Gastroesophageal sphincter (tissue), 4 donors: ENCODE measurements at regions not wholly inside any gene's neighbourhood (a gene's known extent, or its start where the extent isn't known, plus 50 kb on each side); places are given as distances from the start of the nearest gene placed in this dataset.

Experiments used
- ATAC-seq: fragments of 150-250 bp; one replicate; pipeline ENCODE4 v1.9.1; 2016; ENCODE audit warnings: mild to moderate bottlenecking, moderate library complexity
- H3K27ac ChIP-seq, 4 donors: fragments of 200-600 bp; sonication (generic) in 3 of 4; 1 replicate in 3 of 4; 2 replicates in 1 of 4; pipeline ENCODE4 v1.5.1; 2016 to 2019
- H3K27me3 ChIP-seq: fragments of 200-600 bp; sonication (generic); one replicate; pipeline ENCODE4 v1.5.1; 2019
- H3K36me3 ChIP-seq, 2 donors: fragments of 200-600 bp; sonication (generic); one replicate each; pipeline ENCODE4 v1.5.1; 2019; ENCODE audit warnings: control low read depth in 1 of 2
- H3K4me1 ChIP-seq, 3 donors: fragments of 200-600 bp; sonication (generic); 1 replicate in 2 of 3; 2 replicates in 1 of 3; pipeline ENCODE4 v1.5.1; 2016 to 2019; ENCODE audit warnings: control low read depth in 2 of 3
- H3K4me3 ChIP-seq, 2 donors: fragments of 200-600 bp; sonication (generic); one replicate each; pipeline ENCODE4 v1.5.1; 2019; ENCODE audit warnings: mild to moderate bottlenecking in 1 of 2, moderate library complexity in 1 of 2
- H3K9me3 ChIP-seq, 3 donors: fragments of 200-600 bp; sonication (generic); one replicate each; pipeline ENCODE4 v1.5.1; 2017 to 2019; ENCODE audit warnings: control low read depth in 2 of 3
- EP300 ChIP-seq: sonication (generic); formaldehyde crosslinking; IDR thresholded peaks from one replicate; pipeline ENCODE4 v1.6.1; 2017; ENCODE audit warnings: antibody characterized with exemption, mild to moderate bottlenecking
- POLR2A ChIP-seq, 2 donors: fragments of 450-650 bp; IDR thresholded peaks; one replicate each; pipeline ENCODE4 v1.6.1; 2017; ENCODE audit warnings: antibody characterized with exemption in 2 of 2, mild to moderate bottlenecking in 2 of 2, moderate library complexity in 1 of 2
- POLR2AphosphoS5 ChIP-seq: sonication (generic); formaldehyde crosslinking; IDR thresholded peaks from one replicate; pipeline ENCODE4 v1.6.1; 2017; ENCODE audit warnings: antibody characterized with exemption
- WGBS, 2 donors: methylation state at CpG; one replicate each; pipeline ENCODE4 v1.1.5; 2018; ENCODE audit warnings: low coverage in 1 of 2; 5-methylcytosine and 5-hydroxymethylcytosine counted together
- TF ChIP-seq, protein P1 (sequence below), 4 experiments: fragments of 200-600 bp in 2 of 4; fragments of 450-650 bp in 2 of 4; sonication (generic) in 1 of 4; IDR thresholded peaks; one replicate each; pipeline ENCODE4 v1.5.1; 2017 to 2019; ENCODE audit warnings: antibody characterized with exemption in 4 of 4, mild to moderate bottlenecking in 2 of 4, moderate library complexity in 2 of 4

DNA sequence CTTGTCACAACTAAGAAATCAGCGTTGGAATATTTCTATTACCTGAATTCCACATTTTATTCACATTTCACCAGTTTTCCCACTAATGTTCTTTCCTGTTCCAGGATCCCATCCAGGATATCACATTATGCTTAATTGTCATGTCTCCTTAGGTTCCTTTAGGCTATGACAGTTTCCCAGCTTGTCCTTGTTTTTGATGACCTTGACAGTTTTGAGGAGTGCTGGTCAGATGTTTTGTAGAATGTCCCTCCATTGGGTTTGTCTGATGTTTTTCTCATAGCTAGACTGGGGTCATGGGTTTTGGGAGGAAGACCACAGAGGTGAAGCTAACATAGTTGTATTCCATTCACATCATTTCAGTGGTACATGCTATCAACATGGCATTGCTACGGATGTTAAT, 80.8 kb upstream of the HEPHL1 start:
- ATAC-seq: no peak
- WGBS, 2 donors: 75 to 95% methylated on average over 1 to 2 of the region's 2 CpGs
- Histone ChIP-seq H3K36me3 (no peaks in the 10 kb centered on the region), H3K27ac (no peak overlapping the region), H3K9me3 (no peaks in the 10 kb centered on the region), H3K27me3 (no peaks in the 10 kb centered on the region), H3K4me3 (no peak overlapping the region), H3K4me1 (no peaks in the 10 kb centered on the region)
- TF ChIP-seq, protein P1, sequence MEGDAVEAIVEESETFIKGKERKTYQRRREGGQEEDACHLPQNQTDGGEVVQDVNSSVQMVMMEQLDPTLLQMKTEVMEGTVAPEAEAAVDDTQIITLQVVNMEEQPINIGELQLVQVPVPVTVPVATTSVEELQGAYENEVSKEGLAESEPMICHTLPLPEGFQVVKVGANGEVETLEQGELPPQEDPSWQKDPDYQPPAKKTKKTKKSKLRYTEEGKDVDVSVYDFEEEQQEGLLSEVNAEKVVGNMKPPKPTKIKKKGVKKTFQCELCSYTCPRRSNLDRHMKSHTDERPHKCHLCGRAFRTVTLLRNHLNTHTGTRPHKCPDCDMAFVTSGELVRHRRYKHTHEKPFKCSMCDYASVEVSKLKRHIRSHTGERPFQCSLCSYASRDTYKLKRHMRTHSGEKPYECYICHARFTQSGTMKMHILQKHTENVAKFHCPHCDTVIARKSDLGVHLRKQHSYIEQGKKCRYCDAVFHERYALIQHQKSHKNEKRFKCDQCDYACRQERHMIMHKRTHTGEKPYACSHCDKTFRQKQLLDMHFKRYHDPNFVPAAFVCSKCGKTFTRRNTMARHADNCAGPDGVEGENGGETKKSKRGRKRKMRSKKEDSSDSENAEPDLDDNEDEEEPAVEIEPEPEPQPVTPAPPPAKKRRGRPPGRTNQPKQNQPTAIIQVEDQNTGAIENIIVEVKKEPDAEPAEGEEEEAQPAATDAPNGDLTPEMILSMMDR (IDR thresholded peaks at IDR 0.05): no peak
- TF ChIP-seq EP300 (no peak), POLR2AphosphoS5 (no peak), POLR2A (IDR thresholded peaks at IDR 0.05) (no peak)

DNA sequence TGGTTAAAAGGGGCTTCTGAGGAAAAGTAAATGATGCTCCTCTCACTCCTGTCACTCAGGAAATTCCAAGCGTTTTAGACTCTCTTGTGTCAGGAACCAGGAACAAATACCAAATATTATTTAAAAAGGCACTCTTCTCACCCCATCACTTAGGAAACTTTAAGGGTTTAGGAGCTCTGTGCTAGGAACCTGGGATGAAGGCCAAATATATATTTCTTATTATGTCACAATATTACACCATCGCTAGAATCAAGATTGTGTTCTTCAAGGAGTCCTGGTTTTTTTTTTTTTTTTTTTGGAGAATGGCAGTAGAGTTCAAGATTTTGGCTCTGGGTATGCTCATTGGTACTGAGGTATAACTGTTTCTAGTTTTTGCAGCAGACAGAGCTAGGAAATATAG, 79.0 kb upstream of the HEPHL1 start:
- H3K36me3 ChIP-seq: no peaks in the 10 kb centered on the region
- H3K27me3 ChIP-seq: no peaks in the 10 kb centered on the region
- ATAC-seq: no peak
- no peak overlapping the region for H3K27ac ChIP-seq
- WGBS, 2 donors: 25 to 40% methylated on average over 1 to 2 of the region's 2 CpGs
- no peaks in the 10 kb centered on the region for H3K4me1 ChIP-seq
- H3K4me3 ChIP-seq: no peak overlapping the region
- no peak for TF ChIP-seq POLR2AphosphoS5
- TF ChIP-seq, protein P1 (IDR thresholded peaks at IDR 0.05): no peak
- no peak for TF ChIP-seq EP300
- no peak for TF ChIP-seq POLR2A (IDR thresholded peaks at IDR 0.05)
- H3K9me3 ChIP-seq: no peaks in the 10 kb centered on the region

GRCh38 chr11:93945596-93945995, 75.6 kb upstream of the HEPHL1 start:
- no peak for ATAC-seq
- no peak for TF ChIP-seq POLR2A (IDR thresholded peaks at IDR 0.05)
- 85 to 96% methylated on average over 2 of the region's 2 CpGs for whole genome bisulfite sequencing, 2 donors
- H3K4me3 ChIP-seq: no peak overlapping the region
- no peak overlapping the region for H3K27ac ChIP-seq
- no peaks in the 10 kb centered on the region for H3K4me1 ChIP-seq
- H3K36me3 ChIP-seq: no peaks in the 10 kb centered on the region
- no peaks in the 10 kb centered on the region for H3K9me3 ChIP-seq
- no peaks in the 10 kb centered on the region for H3K27me3 ChIP-seq

- Histone ChIP-seq H3K4me1 (no peaks in the 10 kb centered on the region), H3K4me3 (no peak overlapping the region), H3K27ac (no peak overlapping the region), H3K9me3 (peaks cover 0 to 6% (median 0%) of the 10 kb centered on the region in 3 donors), H3K27me3 (no peaks in the 10 kb centered on the region), H3K36me3 (no peaks in the 10 kb centered on the region)
- no peak for ATAC-seq
- 64 to 94% methylated on average over 4 to 6 of the region's 6 CpGs for WGBS, 2 donors
- TF ChIP-seq POLR2A (IDR thresholded peaks at IDR 0.05) (no peak), POLR2AphosphoS5 (no peak), EP300 (no peak)
- TF ChIP-seq, protein P1 (IDR thresholded peaks at IDR 0.05): no peak
Measured at GRCh38 chr11:93952082-93952780, 68.9 kb upstream of the HEPHL1 start.

GRCh38 chr11:93957397-93957952, 63.7 kb upstream of the HEPHL1 start:
- no peaks in the 10 kb centered on the region for H3K27me3 ChIP-seq

GRCh38 chr11:93958991-93959390, 62.2 kb upstream of the HEPHL1 start:
- no peak overlapping the region for H3K27ac ChIP-seq
- no peaks in the 10 kb centered on the region for H3K4me1 ChIP-seq
- TF ChIP-seq EP300 (no peak), POLR2AphosphoS5 (no peak), POLR2A (IDR thresholded peaks at IDR 0.05) (no peak)
- TF ChIP-seq, protein P1 (IDR thresholded peaks at IDR 0.05): no peak
- H3K9me3 ChIP-seq: peaks cover 0 to 6% (median 0%) of the 10 kb centered on the region in 3 donors
- 100% methylated on average over 2 of the region's 3 CpGs; no CpG with 5 or more reads in 1 of the 2 donors for WGBS, 2 donors
- no peaks in the 10 kb centered on the region for H3K36me3 ChIP-seq
- no peak for ATAC-seq
- no peaks in the 10 kb centered on the region for H3K27me3 ChIP-seq
- no peak overlapping the region for H3K4me3 ChIP-seq

More at GRCh38 chr11:93957397-93957952, 63.7 kb upstream of the HEPHL1 start:
- Histone ChIP-seq H3K4me1 (no peaks in the 10 kb centered on the region), H3K27ac (no peak overlapping the region), H3K9me3 (peaks cover 0 to 6% (median 0%) of the 10 kb centered on the region in 3 donors), H3K36me3 (no peaks in the 10 kb centered on the region), H3K4me3 (no peak overlapping the region)
- WGBS, 2 donors: 37 to 64% methylated on average over 5 of the region's 5 CpGs
- TF ChIP-seq POLR2AphosphoS5: no peak
- no peak for ATAC-seq
